H9 (cell line): ENCODE measurements at regions not wholly inside any gene's neighbourhood (a gene's known extent, or its start where the extent isn't known, plus 50 kb on each side); places are given as distances from the start of the nearest gene placed in this dataset.

ENCODE experiments used
- DNase-seq: peaks from one replicate; pipeline ENCODE4 v3.0.0-alpha.2; 2017
- H2AFZ ChIP-seq: one replicate; pipeline ENCODE4 v1.6.1; 2013; ENCODE audit warnings: mild to moderate bottlenecking, low read length, control low read depth, moderate library complexity
- H2AK5ac ChIP-seq: 2 replicates; pipeline ENCODE4 v1.6.1; 2013; ENCODE audit warnings: low read length, control low read depth, mixed read lengths; ENCODE audit not compliant: insufficient read length
- H2BK120ac ChIP-seq: one replicate; pipeline ENCODE4 v1.6.1; 2013; ENCODE audit warnings: low read depth, mild to moderate bottlenecking, low read length, control low read depth, inconsistent platforms; ENCODE audit not compliant: poor library complexity, severe bottlenecking
- H2BK12ac ChIP-seq: 2 replicates; pipeline ENCODE4 v1.6.1; 2013; ENCODE audit warnings: low read length, control low read depth, mixed read lengths, low read depth; ENCODE audit not compliant: insufficient read length
- H2BK15ac ChIP-seq: 2 replicates; pipeline ENCODE4 v1.6.1; 2013; ENCODE audit warnings: low read depth, low read length, control low read depth
- H2BK20ac ChIP-seq: one replicate; pipeline ENCODE4 v1.6.1; 2013; ENCODE audit warnings: low read depth, mild to moderate bottlenecking, low read length, control low read depth, inconsistent platforms; ENCODE audit not compliant: poor library complexity, severe bottlenecking
- H2BK5ac ChIP-seq: 2 replicates; pipeline ENCODE4 v1.6.1; 2013; ENCODE audit warnings: low read length, control low read depth, mixed read lengths; ENCODE audit not compliant: insufficient read length
- H3K14ac ChIP-seq: 2 replicates; pipeline ENCODE4 v1.6.1; 2013; ENCODE audit warnings: low read length, control low read depth; ENCODE audit not compliant: insufficient read depth
- H3K18ac ChIP-seq: 2 replicates; pipeline ENCODE4 v1.6.1; 2013; ENCODE audit warnings: low read depth, mild to moderate bottlenecking, mixed read lengths, low read length, control low read depth; ENCODE audit not compliant: insufficient read length
- H3K23ac ChIP-seq: 2 replicates; pipeline ENCODE4 v1.6.1; 2013; ENCODE audit warnings: low read length, control low read depth, mixed read lengths, low read depth; ENCODE audit not compliant: insufficient read length
- H3K23me2 ChIP-seq: 2 replicates; pipeline ENCODE4 v1.6.1; 2013; ENCODE audit warnings: low read depth, mild to moderate bottlenecking, mixed read lengths, low read length, control low read depth; ENCODE audit not compliant: insufficient read length, poor library complexity, severe bottlenecking
- H3K27ac ChIP-seq: 2 replicates; pipeline ENCODE4 v1.5.1; 2013; ENCODE audit warnings: low read length, control low read depth, mixed read lengths, low read depth; ENCODE audit not compliant: insufficient read length
- H3K27me3 ChIP-seq: 2 replicates; pipeline ENCODE4 v1.6.1; 2013; ENCODE audit warnings: low read length, control low read depth, inconsistent platforms; ENCODE audit not compliant: insufficient read depth
- H3K4ac ChIP-seq: 2 replicates; pipeline ENCODE4 v1.6.1; 2013; ENCODE audit warnings: low read depth, mild to moderate bottlenecking, control low read depth, inconsistent platforms, low read length, moderate library complexity
- H3K4me1 ChIP-seq: 2 replicates; pipeline ENCODE4 v1.6.1; 2013; ENCODE audit warnings: low read length, control low read depth, inconsistent platforms; ENCODE audit not compliant: insufficient read depth
- H3K4me2 ChIP-seq: 2 replicates; pipeline ENCODE4 v1.6.1; 2013; ENCODE audit warnings: low read length, control low read depth, mixed read lengths; ENCODE audit not compliant: insufficient read length, insufficient read depth
- H3K56ac ChIP-seq: 2 replicates; pipeline ENCODE4 v1.6.1; 2013; ENCODE audit warnings: low read depth, mild to moderate bottlenecking, mixed read lengths, low read length, control low read depth; ENCODE audit not compliant: insufficient read length
- H3K79me1 ChIP-seq: 2 replicates; pipeline ENCODE4 v1.6.1; 2013; ENCODE audit warnings: low read depth, mild to moderate bottlenecking, moderate library complexity, low read length, control low read depth, inconsistent platforms; ENCODE audit not compliant: insufficient read depth, poor library complexity, severe bottlenecking
- H3K79me2 ChIP-seq: 2 replicates; pipeline ENCODE4 v1.6.1; 2013; ENCODE audit warnings: low read length, control low read depth, inconsistent platforms; ENCODE audit not compliant: insufficient read depth
- H3K9ac ChIP-seq: 2 replicates; pipeline ENCODE4 v1.6.1; 2013; ENCODE audit warnings: low read length, control low read depth, mixed read lengths; ENCODE audit not compliant: insufficient read length; ENCODE audit errors: extremely low read depth
- H3K9me3 ChIP-seq: one replicate; pipeline ENCODE4 v1.6.1; 2013; ENCODE audit warnings: low read depth, low read length, inconsistent platforms; ENCODE audit not compliant: control insufficient read depth
- H3T11ph ChIP-seq: one replicate; pipeline ENCODE4 v1.6.1; 2013; ENCODE audit warnings: mild to moderate bottlenecking, low read length, control low read depth, inconsistent platforms
- H4K20me1 ChIP-seq: one replicate; pipeline ENCODE4 v1.6.1; 2013; ENCODE audit not compliant: control insufficient read depth, insufficient read length, insufficient read depth
- H4K5ac ChIP-seq: 2 replicates; pipeline ENCODE4 v1.6.1; 2013; ENCODE audit warnings: low read depth, mild to moderate bottlenecking, mixed read lengths, low read length, control low read depth; ENCODE audit not compliant: insufficient read length
- H4K8ac ChIP-seq: replicated peaks from 2 replicates; pipeline ENCODE4 v1.6.1; 2013; ENCODE audit warnings: low read length, control low read depth, mixed read lengths, low read depth; ENCODE audit not compliant: insufficient read length
- H4K91ac ChIP-seq: 2 replicates; pipeline ENCODE4 v1.6.1; 2013; ENCODE audit warnings: low read depth, mild to moderate bottlenecking, moderate library complexity, mixed read lengths, low read length, control low read depth; ENCODE audit not compliant: insufficient read length
- H3K27ac Mint-ChIP-seq, 3 experiments: 2 replicates in 2 of 3; 3 replicates in 1 of 3; pipeline ENCODE4 v1.8.0; 2020 to 2021; ENCODE audit warnings: mixed read lengths in 3 of 3, mild to moderate bottlenecking in 1 of 3, moderate library complexity in 1 of 3
- H3K27me3 Mint-ChIP-seq: 2 replicates; pipeline ENCODE4 v1.8.0; 2021; ENCODE audit warnings: low read depth, mild to moderate bottlenecking, moderate library complexity, mixed read lengths
- H3K36me3 Mint-ChIP-seq, 3 experiments: 2 replicates in 2 of 3; 3 replicates in 1 of 3; pipeline ENCODE4 v1.8.0; 2020 to 2021; ENCODE audit warnings: low read depth in 3 of 3, mixed read lengths in 3 of 3; ENCODE audit not compliant: insufficient read depth in 1 of 3
- H3K4me1 Mint-ChIP-seq, 2 experiments: 2 replicates each; pipeline ENCODE4 v1.8.0; 2020; ENCODE audit warnings: mixed read lengths in 2 of 2
- H3K4me3 Mint-ChIP-seq, 2 experiments: 2 replicates in 1 of 2; 3 replicates in 1 of 2; pipeline ENCODE4 v1.8.0; 2020 to 2021; ENCODE audit warnings: mild to moderate bottlenecking in 2 of 2, mixed read lengths in 2 of 2, moderate library complexity in 1 of 2
- H3K9me3 Mint-ChIP-seq, 2 experiments: 2 replicates in 1 of 2; 3 replicates in 1 of 2; pipeline ENCODE4 v1.8.0; 2020; ENCODE audit warnings: mild to moderate bottlenecking in 2 of 2, mixed read lengths in 2 of 2, moderate library complexity in 1 of 2
- CTCF ChIP-seq: fragments of 200-600 bp; sonication (generic); conservative IDR thresholded peaks from 3 replicates; pipeline ENCODE4 v1.8.0; 2021; ENCODE audit warnings: antibody characterized with exemption, mild to moderate bottlenecking
- WGBS: extraction: QIAGEN DNeasy Blood & Tissue Kit; methylation state at CpG from one replicate; pipeline ENCODE4 v1.1.7; 2013; ENCODE audit warnings: missing lambda C conversion rate, low lambda C conversion rate, mixed read lengths; ENCODE audit not compliant: insufficient read length; ENCODE audit errors: extremely low coverage; 5-methylcytosine and 5-hydroxymethylcytosine counted together

- Histone ChIP-seq H3K4me1 (no peaks in the 10 kb centered on the region), H3K4ac (no peak overlapping the region), H3K56ac (no peak overlapping the region), H2AK5ac (no peak overlapping the region), H2BK12ac (no peak overlapping the region), H3K9me3 (no peaks in the 10 kb centered on the region), H3T11ph (no peak overlapping the region), H2AFZ (no peak overlapping the region), H4K91ac (no peak overlapping the region), H3K4me2 (no peak overlapping the region), H2BK15ac (no peak overlapping the region), H3K23me2 (no peaks in the 10 kb centered on the region), H3K18ac (no peak overlapping the region), H2BK20ac (no peak overlapping the region), H3K79me2 (no peaks in the 10 kb centered on the region), H2BK120ac (no peak overlapping the region), H3K79me1 (no peaks in the 10 kb centered on the region), H3K9ac (no peak overlapping the region), H4K20me1 (no peaks in the 10 kb centered on the region), H3K23ac (no peak overlapping the region), H3K27me3 (no peaks in the 10 kb centered on the region), H4K8ac (no peak overlapping the region), H3K27ac (no peak overlapping the region), H4K5ac (no peak overlapping the region), H3K14ac (no peak overlapping the region), H2BK5ac (no peak overlapping the region)
- no CpG with 5 or more reads among the region's 2 CpGs for WGBS
- H3K36me3 Mint-ChIP-seq = no peaks in the 10 kb centered on the region
- H3K4me1 Mint-ChIP-seq = no peaks in the 10 kb centered on the region
- no peak overlapping the region for H3K4me3 Mint-ChIP-seq
- no peak for DNase-seq
- H3K9me3 Mint-ChIP-seq = no peaks in the 10 kb centered on the region
- no peaks in the 10 kb centered on the region for H3K27me3 Mint-ChIP-seq
- no peak for TF ChIP-seq CTCF
- H3K27ac Mint-ChIP-seq = no peak overlapping the region; a peak in 2 of 7 replicates
These were observed 143.2 kb upstream of the GRIA4 start for GRCh38 chr11:105466582-105467228.
